WERI-Rb-1 (cell line): ENCODE measurements at regions not wholly inside any gene's neighbourhood (a gene's known extent, or its start where the extent isn't known, plus 50 kb on each side); places are given as distances from the start of the nearest gene placed in this dataset.
"Not testable (repeated sequence)": the region's sequence is repeated elsewhere in the genome, so short reads cannot be mapped to it uniquely, and the experiment has no call there.

Experiments used
- DNase-seq: peaks from one replicate; pipeline ENCODE4 v3.0.0-alpha.2; 2020
- H3K27ac ChIP-seq: fragments of 250-450 bp; sonication (Bioruptor Pico); 2 replicates; pipeline ENCODE4 v1.5.1; 2020; ENCODE audit warnings: mild to moderate bottlenecking, moderate library complexity
- H3K27me3 ChIP-seq: fragments of 250-450 bp; sonication (Bioruptor Pico); 2 replicates; pipeline ENCODE4 v1.5.1; 2021; ENCODE audit warnings: mild to moderate bottlenecking, low read depth, moderate library complexity; ENCODE audit not compliant: insufficient read depth, severe bottlenecking
- H3K36me3 ChIP-seq: fragments of 250-450 bp; sonication (Bioruptor Pico); 2 replicates; pipeline ENCODE4 v1.5.1; 2020; ENCODE audit warnings: mild to moderate bottlenecking, moderate library complexity
- H3K4me3 ChIP-seq: 2 replicates; pipeline ENCODE4 v1.5.1; 2011; ENCODE audit warnings: low read depth, mild to moderate bottlenecking, control low read depth, low read length
- H3K9me3 ChIP-seq: fragments of 250-450 bp; sonication (Bioruptor Pico); 2 replicates; pipeline ENCODE4 v1.5.1; 2021; ENCODE audit warnings: mild to moderate bottlenecking, moderate library complexity; ENCODE audit not compliant: severe bottlenecking
- TF ChIP-seq, protein P1 (sequence below): IDR thresholded peaks from 2 replicates; pipeline ENCODE4 v1.5.1; 2011; ENCODE audit warnings: low read depth, mild to moderate bottlenecking, control low read depth, inconsistent platforms, low read length

DNA sequence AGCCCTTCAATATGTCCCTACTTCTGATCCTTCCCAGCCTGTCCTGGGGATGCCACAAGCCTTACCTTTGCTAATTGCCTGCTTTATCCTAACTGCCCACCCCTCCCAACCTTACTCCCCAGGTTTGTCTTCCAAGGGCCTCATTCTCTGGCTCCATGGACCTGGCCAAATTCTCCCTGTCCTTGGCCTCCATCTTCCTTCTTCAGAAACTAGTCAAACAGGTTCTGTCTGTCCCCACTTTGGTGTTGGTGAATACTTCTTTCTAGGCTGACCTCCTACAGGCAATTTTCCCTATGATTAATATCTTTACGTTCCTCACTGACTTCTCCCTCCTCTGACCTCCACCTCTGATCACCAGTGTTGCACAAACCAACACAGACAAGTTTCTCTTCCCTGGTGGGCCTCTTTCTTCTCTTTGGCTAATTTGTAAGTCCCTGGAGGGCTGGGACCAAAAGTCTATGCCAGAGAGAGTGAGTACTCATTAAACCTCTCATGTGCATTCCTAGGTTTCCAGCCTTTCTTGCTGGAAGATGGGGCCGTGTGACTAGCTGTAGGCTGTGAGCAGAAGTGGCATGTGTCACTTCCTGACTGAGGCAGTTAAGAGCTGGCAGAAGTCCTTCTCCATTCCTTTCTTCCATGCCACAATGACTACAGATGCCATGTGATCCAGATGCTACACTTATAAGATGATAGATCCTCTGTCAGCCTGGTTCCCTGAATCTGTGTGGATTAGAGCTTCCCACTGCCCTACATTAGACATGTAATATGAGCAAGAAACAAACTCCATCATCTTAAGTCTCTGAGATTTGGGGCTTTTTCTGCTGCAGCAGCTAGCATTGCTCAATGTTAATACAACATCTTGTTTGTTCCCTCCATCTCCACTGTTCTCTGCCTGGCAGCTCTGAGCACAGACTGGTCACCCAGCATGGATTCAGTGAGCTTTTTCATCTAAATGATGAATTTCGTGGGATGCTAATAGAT, 382.7 kb downstream of the RPS24 start:
- H3K9me3 ChIP-seq: no peaks in the 10 kb centered on the region
- no peak overlapping the region for H3K4me3 ChIP-seq
- H3K27me3 ChIP-seq: no peaks in the 10 kb centered on the region
- TF ChIP-seq, protein P1, sequence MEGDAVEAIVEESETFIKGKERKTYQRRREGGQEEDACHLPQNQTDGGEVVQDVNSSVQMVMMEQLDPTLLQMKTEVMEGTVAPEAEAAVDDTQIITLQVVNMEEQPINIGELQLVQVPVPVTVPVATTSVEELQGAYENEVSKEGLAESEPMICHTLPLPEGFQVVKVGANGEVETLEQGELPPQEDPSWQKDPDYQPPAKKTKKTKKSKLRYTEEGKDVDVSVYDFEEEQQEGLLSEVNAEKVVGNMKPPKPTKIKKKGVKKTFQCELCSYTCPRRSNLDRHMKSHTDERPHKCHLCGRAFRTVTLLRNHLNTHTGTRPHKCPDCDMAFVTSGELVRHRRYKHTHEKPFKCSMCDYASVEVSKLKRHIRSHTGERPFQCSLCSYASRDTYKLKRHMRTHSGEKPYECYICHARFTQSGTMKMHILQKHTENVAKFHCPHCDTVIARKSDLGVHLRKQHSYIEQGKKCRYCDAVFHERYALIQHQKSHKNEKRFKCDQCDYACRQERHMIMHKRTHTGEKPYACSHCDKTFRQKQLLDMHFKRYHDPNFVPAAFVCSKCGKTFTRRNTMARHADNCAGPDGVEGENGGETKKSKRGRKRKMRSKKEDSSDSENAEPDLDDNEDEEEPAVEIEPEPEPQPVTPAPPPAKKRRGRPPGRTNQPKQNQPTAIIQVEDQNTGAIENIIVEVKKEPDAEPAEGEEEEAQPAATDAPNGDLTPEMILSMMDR: no peak
- H3K27ac ChIP-seq: no peak overlapping the region
- DNase-seq: peak; percentile 1
- H3K36me3 ChIP-seq: no peaks in the 10 kb centered on the region

DNA sequence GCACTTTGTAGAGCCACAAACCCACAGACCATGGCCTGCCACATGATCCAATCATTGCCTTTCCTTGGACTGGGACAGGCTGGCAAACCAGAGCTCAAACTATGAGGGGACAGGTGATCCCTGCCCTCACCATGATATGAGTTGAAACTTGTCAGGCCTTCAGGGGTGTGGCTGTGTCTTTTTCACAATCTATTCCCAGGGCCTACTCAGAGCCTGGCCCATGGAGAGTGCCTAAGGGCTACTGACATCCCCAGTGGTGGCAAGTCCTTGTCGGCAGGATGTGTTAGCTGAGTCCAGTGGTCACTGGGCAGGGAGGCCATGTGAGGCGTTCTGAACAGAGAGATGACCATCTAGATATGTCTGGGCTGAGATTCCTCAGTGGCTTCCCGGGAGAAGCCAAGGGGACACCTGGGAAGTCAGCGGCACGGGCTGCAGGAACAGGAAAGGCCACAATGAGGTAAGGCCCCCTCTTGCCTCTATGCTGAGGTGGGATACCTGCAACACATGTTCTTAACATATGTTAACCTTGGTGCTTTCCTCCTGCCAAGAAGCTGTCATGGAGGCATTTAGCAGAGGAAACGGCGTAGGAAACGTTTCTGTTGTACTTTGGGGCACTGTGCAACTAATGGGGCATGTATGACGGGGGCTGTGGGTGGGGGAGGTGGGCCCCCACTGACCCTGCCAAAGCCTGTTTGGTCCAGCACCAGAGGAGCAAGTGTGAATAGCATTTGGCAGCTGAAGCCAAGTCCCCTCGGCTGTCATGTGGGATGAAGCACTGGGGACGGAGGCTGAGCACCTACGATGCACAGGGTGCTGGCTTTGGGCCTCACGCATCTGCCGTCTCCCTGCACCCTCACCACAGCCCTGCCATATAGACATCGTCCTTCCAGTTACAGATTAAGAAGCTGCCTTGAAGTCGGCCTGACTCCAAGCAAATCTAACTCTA, 384.0 kb downstream of the RPS24 start:
- peak; percentile 3 for DNase-seq
- TF ChIP-seq, protein P1: no peak
- no peak overlapping the region for H3K27ac ChIP-seq
- H3K36me3 ChIP-seq: no peaks in the 10 kb centered on the region
- no peak overlapping the region for H3K4me3 ChIP-seq
- no peaks in the 10 kb centered on the region for H3K9me3 ChIP-seq
- H3K27me3 ChIP-seq: no peaks in the 10 kb centered on the region

DNA sequence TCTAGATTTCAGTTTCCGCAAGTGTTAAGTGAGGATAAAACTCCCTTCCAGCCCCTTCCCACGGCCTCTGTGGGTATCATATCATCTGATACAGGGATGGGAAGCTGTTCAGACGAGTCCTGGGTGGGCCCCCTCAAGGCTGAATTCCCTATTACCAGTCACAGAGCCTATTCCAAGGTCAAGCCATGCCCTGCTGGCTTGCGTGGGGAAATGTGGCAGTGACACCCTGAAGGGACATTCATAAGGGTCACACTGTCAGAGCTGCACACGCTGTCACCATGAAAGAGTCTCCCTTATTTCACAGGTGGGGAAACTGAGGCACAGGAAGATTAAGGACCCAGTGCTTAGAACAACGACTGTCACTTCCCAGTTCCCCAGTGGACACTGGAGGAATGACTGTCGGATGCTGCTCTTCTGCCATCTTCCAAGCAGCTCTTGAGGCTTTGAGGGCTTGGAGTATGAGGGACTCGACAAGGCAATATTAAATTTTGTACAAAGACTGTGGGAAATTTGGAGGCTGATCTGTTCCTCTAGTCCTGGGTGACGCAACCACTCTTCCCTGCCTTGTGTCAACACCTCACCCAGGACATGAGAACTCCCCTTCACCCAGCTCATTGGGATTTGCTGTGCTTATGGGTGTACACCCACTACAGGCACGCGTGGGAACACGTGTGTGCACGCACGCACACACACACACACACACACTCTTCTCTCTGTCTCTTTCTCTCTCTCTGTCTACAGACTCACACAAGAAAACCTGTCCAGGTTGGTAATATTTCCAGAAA, 386.0 kb downstream of the RPS24 start:
- Histone ChIP-seq H3K4me3 (no peak overlapping the region), H3K27me3 (no peaks in the 10 kb centered on the region), H3K27ac (no peak overlapping the region), H3K36me3 (no peaks in the 10 kb centered on the region), H3K9me3 (peaks cover 6% of the 10 kb centered on the region)
- TF ChIP-seq, protein P1: no peak
- peak; percentile 2 for DNase-seq

DNA sequence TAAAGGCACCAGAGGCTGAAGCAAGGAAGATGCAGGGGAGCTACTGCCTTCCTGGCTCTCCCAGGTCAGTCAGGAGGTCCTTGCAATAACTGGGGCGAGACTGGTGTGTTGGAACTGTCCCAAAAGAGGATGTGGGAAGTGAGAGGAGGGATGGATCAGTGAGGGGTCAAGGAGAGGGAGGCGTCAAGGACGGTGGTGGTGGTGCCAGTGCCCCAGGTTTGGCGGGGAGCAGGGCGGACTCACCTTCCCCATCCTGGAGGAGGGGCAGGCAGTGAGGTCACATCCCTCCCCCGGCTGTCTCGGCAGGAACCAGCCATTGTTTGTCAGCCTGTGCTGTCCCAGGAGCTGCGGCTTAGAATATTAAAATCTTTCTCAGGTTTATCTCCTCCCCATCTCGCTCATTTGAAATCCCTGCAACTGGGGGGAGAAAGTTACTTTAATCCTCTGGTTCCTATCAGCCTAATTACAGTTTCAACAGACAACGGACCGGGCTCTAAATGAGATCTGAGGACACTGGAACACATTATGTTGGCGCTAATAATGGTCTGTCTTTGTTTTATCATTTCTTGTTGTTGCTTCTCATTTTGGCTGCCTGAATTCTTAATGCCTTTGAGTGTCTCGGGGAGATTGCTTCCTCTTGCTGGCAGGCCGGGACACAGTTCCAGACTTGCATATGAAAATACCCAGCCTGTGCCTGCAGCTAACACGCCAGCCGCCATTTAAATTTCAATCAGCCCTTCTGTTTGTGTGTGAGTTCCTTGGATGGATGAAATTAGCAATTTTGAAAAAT, 387.5 kb downstream of the RPS24 start:
- H3K27me3 ChIP-seq: no peaks in the 10 kb centered on the region
- H3K27ac ChIP-seq: peak overlapping the region; percentile 62
- peak; percentile 65 for DNase-seq
- no peak overlapping the region for H3K4me3 ChIP-seq
- peaks cover 16% of the 10 kb centered on the region for H3K9me3 ChIP-seq
- TF ChIP-seq, protein P1: no peak
- no peaks in the 10 kb centered on the region for H3K36me3 ChIP-seq

DNA sequence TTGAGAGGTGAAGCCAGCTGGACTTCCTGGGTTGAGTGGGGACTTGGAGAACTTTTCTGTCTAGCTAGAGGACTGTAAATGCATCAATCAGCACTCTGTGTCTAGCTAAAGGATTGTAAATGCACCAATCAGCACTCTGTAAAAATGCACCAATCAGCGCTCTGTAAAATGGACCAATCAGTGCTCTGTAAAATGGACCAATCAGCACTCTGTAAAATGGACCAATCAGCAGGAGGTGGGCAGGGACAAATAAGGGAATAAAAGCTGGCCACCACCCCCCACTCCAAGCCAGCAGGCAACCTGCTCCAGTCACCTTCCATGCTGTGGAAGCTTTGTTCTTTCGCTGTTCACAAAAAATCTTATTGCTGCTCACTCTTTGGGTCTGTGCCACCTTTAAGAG, 390.4 kb downstream of the RPS24 start:
- H3K36me3 ChIP-seq, H3K27ac ChIP-seq, H3K27me3 ChIP-seq, DNase-seq, H3K4me3 ChIP-seq: not testable (repeated sequence)
- H3K9me3 ChIP-seq: peaks cover 19% of the 10 kb centered on the region
